T-helper 17 cell (primary cell): ENCODE measurements at regions not wholly inside any gene's neighbourhood (a gene's known extent, or its start where the extent isn't known, plus 50 kb on each side); places are given as distances from the start of the nearest gene placed in this dataset.

Experiments used
- ATAC-seq: fragments of 150-1000 bp; cut with Tn5 transposase; 2 replicates; pipeline ENCODE4 v1.10.0; 2021; ENCODE audit warnings: mild to moderate bottlenecking, moderate library complexity
- DNase-seq, 3 donors: peaks; one replicate each; pipeline versions ENCODE4 v3.0.0 to v3.0.0-alpha.2; 2020 to 2021
- H3K9me3 ChIP-seq: one replicate; pipeline ENCODE4 v1.7.0; 2013; ENCODE audit warnings: low read length, mild to moderate bottlenecking; ENCODE audit not compliant: control insufficient read depth, poor library complexity, severe bottlenecking
- H3K27ac Mint-ChIP-seq: one replicate; pipeline ENCODE4 v1.8.0; 2022; ENCODE audit warnings: mild to moderate bottlenecking, moderate library complexity, mixed read lengths
- H3K27me3 Mint-ChIP-seq: one replicate; pipeline ENCODE4 v1.8.0; 2022; ENCODE audit warnings: mixed read lengths
- H3K36me3 Mint-ChIP-seq: one replicate; pipeline ENCODE4 v1.8.0; 2022; ENCODE audit warnings: low read depth, mixed read lengths
- H3K4me1 Mint-ChIP-seq: one replicate; pipeline ENCODE4 v1.8.0; 2022; ENCODE audit warnings: mild to moderate bottlenecking, mixed read lengths
- H3K4me3 Mint-ChIP-seq: one replicate; pipeline ENCODE4 v1.8.0; 2022; ENCODE audit warnings: mild to moderate bottlenecking, moderate library complexity, mixed read lengths

DNA sequence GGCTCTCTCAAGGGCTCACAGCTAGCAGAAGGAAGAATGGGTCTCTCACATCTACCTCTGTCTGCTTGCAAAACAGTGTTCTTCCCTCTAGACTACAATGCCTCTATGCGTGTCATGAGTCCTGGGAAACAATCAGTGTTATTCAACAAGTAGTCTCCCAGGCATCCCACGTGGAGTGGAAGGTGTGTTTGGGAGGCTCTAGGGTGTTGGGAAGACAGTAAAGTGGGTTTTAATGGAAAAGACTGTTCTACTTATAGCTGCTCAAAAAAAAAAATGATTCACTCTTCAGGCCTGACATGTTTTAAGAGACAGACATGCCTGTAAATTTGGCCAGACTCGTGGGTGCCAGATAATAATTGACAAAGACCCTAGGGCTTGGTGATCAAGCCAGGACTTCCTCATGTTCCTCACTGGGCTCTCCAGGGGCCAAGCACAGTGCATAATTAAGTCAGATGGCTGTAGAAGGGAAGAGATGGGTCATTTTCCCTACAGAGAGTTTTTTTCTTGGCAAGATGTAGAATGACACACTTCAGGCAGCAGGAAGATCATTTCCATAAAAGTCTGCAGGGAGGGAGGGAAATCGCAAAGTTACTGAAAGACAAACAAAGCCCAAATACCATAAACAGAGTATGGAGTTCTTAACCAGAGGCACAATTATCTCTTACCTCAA, 246.4 kb downstream of the ACTL7B start:
- Mint-ChIP-seq H3K27me3 (no peaks in the 10 kb centered on the region), H3K27ac (no peak overlapping the region), H3K4me1 (no peaks in the 10 kb centered on the region), H3K4me3 (no peak overlapping the region), H3K36me3 (no peaks in the 10 kb centered on the region)
- no peak for DNase-seq
- H3K9me3 ChIP-seq: no peaks in the 10 kb centered on the region
- no peak for ATAC-seq

- Mint-ChIP-seq H3K27me3 (no peaks in the 10 kb centered on the region), H3K27ac (no peak overlapping the region), H3K4me3 (no peak overlapping the region), H3K4me1 (no peaks in the 10 kb centered on the region), H3K36me3 (no peaks in the 10 kb centered on the region)
- no peak for DNase-seq
- H3K9me3 ChIP-seq: no peaks in the 10 kb centered on the region
- ATAC-seq: no peak
Measured at GRCh38 chr9:108607607-108608006, 248.2 kb downstream of the ACTL7B start.

DNA sequence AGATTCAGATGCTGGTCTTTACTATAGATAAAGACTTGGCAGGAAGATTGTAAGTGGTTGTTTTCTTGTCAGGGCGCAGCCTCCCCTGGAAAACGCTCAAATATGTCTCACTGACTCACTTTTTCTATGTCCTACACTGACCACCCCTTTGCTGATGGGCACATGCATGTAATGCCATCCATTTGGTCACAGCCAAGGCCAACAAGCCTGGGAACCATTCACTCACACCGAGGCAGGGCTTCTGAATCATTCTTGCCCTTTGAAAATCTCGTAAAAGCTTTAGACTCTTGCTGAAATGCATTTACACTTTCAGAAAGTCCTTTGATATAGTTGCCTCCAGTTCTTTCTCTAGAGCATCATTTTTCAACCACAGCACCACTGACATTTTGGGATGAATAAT, 249.4 kb downstream of the ACTL7B start:
- H3K27me3 Mint-ChIP-seq: no peaks in the 10 kb centered on the region
- ATAC-seq (no peak), DNase-seq (no peak)

DNA sequence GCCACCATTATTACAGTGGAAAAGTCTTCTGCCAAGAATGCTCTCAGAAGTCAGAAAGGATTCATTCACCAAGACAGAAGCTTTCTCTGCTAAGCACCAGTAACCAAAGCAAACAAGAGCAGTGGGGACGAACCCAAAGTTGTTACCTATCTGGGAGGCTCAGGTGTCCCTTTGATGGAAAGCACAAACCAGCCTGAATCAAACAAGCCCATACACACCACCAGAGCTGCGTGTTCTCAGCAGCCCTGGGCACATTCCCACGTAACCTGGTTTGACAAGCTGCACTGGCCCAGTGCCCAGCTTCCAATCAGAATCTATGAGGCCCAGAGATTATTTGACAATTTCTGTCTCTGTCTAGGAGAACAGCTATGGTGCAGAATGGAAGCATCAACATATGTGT, 252.6 kb downstream of the ACTL7B start:
- Mint-ChIP-seq H3K27me3 (no peaks in the 10 kb centered on the region), H3K27ac (no peak overlapping the region), H3K4me1 (no peaks in the 10 kb centered on the region), H3K4me3 (no peak overlapping the region), H3K36me3 (no peaks in the 10 kb centered on the region)
- H3K9me3 ChIP-seq: no peaks in the 10 kb centered on the region
- no peak for DNase-seq
- ATAC-seq: no peak

More for the DNA sequence above, 249.4 kb downstream of the ACTL7B start:
- Mint-ChIP-seq H3K27ac (no peak overlapping the region), H3K4me1 (no peaks in the 10 kb centered on the region), H3K4me3 (no peak overlapping the region), H3K36me3 (no peaks in the 10 kb centered on the region)
- no peaks in the 10 kb centered on the region for H3K9me3 ChIP-seq

GRCh38 chr9:108600896-108601295, 254.9 kb downstream of the ACTL7B start:
- no peak overlapping the region for H3K4me3 Mint-ChIP-seq
- H3K27ac Mint-ChIP-seq: no peak overlapping the region
- no peaks in the 10 kb centered on the region for H3K27me3 Mint-ChIP-seq
- H3K9me3 ChIP-seq: no peaks in the 10 kb centered on the region
- H3K36me3 Mint-ChIP-seq: no peaks in the 10 kb centered on the region
- no peaks in the 10 kb centered on the region for H3K4me1 Mint-ChIP-seq
- no peak for ATAC-seq
- no peak for DNase-seq

DNA sequence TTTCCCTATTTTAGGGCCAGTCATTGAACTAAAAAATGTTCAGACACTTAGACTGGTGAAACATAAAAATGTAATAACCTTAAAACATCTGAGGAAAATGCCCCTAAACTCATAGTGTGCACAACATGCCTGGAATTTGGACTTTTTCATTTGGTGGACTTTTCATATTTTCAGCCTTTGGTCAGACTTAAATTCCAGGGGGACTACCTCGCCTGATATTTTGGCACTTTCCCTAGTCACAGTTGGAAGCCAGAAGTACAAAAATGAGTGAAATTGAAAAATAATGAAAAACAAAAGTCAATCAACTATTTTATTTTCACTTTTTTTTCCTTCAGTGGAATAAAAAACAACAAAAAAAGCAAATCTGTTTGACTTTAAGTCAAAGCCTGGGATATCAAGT, 256.2 kb downstream of the ACTL7B start:
- peaks cover 4% of the 10 kb centered on the region for H3K27me3 Mint-ChIP-seq
- H3K4me3 Mint-ChIP-seq: no peak overlapping the region
- H3K4me1 Mint-ChIP-seq: no peaks in the 10 kb centered on the region
- H3K27ac Mint-ChIP-seq: no peak overlapping the region
- no peaks in the 10 kb centered on the region for H3K9me3 ChIP-seq
- ATAC-seq (no peak), DNase-seq (no peak)
- no peaks in the 10 kb centered on the region for H3K36me3 Mint-ChIP-seq

GRCh38 chr9:108591121-108591520, 264.7 kb downstream of the ACTL7B start:
- no peaks in the 10 kb centered on the region for H3K36me3 Mint-ChIP-seq
- ATAC-seq (no peak), DNase-seq (no peak)
- no peak overlapping the region for H3K27ac Mint-ChIP-seq
- no peak overlapping the region for H3K4me3 Mint-ChIP-seq
- H3K27me3 Mint-ChIP-seq: peaks cover 4% of the 10 kb centered on the region
- no peaks in the 10 kb centered on the region for H3K4me1 Mint-ChIP-seq
- H3K9me3 ChIP-seq: no peaks in the 10 kb centered on the region

- H3K9me3 ChIP-seq: no peaks in the 10 kb centered on the region
- Mint-ChIP-seq H3K4me1 (no peaks in the 10 kb centered on the region), H3K36me3 (no peaks in the 10 kb centered on the region), H3K27me3 (no peaks in the 10 kb centered on the region), H3K4me3 (no peak overlapping the region), H3K27ac (no peak overlapping the region)
- ATAC-seq (no peak), DNase-seq (no peak)
Measured at GRCh38 chr9:108588246-108588645, 267.5 kb downstream of the ACTL7B start.

DNA sequence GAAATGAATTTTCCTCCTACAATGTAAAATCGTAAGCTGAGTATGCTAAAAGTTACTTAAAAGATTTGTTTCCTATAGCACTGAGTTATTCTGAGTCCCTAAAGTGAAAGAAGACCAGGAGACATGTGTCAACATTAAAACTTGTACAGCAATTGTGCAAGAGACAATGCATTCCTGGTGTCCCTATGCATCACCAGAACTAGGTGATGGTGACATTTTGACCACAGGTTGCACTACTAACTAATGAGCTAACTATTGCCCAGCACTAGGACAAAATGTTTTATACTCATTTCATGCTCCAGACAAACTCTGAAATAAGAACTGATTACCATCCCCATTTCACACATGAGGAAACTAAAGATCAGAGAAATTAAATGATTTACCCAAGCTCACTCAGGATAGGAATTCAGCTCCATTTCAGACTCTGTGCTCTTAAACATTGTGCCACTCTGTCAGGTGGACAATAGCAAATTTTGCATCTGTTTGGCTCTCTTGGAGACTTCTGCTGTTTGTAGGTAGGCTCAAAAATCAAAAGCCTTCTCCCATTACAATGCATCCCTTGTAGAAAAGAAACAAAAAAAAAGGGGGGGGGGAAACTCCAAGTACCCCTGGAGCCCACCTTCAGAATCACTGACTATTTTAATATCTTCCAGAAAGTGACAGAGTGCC, 269.2 kb downstream of the ACTL7B start:
- no peaks in the 10 kb centered on the region for H3K27me3 Mint-ChIP-seq
- H3K9me3 ChIP-seq: no peaks in the 10 kb centered on the region
- H3K36me3 Mint-ChIP-seq: no peaks in the 10 kb centered on the region
- no peak overlapping the region for H3K27ac Mint-ChIP-seq
- no peak for ATAC-seq
- H3K4me1 Mint-ChIP-seq: no peaks in the 10 kb centered on the region
- DNase-seq: no peak
- no peak overlapping the region for H3K4me3 Mint-ChIP-seq

DNA sequence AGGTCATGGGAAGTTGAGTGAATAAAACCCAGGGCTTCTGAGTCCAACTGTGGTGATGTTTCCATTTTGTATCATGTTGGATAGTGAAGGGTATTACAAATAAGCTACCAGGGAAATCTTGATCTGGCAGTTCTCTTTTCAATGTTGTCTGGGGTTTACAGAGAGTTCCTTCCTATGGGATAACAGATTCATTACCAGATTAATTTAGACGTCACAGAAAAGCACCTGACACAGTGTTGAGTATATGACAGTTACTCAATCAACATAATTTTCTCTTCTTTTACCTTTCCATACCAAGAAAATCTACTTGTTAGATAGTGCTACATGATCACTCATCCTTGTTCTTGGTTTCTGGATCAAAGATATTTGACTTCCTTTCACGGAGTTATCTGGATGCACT, 270.9 kb downstream of the ACTL7B start:
- no peaks in the 10 kb centered on the region for H3K36me3 Mint-ChIP-seq
- H3K4me3 Mint-ChIP-seq: no peak overlapping the region
- H3K27ac Mint-ChIP-seq: no peak overlapping the region
- ATAC-seq (no peak), DNase-seq (no peak)
- H3K27me3 Mint-ChIP-seq: no peaks in the 10 kb centered on the region
- no peaks in the 10 kb centered on the region for H3K9me3 ChIP-seq
- no peaks in the 10 kb centered on the region for H3K4me1 Mint-ChIP-seq

DNA sequence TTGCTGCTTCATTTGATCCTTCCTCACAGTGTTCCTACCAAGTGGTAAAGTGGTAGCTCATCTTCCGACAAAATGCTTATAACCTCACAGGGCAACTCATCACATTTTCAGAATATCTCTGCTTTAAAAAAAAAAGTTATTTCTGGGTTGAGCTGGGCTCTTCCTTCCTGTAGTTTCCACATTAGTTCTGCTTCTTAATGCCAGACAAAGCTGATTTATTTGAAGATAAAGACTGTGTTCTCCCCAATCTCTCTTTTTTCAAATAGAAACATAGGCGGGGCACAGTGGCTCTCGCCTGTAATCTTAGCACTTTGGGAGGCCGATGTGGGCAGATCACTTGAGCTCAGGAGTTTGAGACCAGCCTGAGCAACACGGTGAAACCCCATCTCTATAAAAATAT, 273.1 kb downstream of the ACTL7B start:
- H3K9me3 ChIP-seq: no peaks in the 10 kb centered on the region
- H3K4me1 Mint-ChIP-seq: no peaks in the 10 kb centered on the region
- no peak overlapping the region for H3K27ac Mint-ChIP-seq
- DNase-seq: no peak
- no peaks in the 10 kb centered on the region for H3K27me3 Mint-ChIP-seq
- no peak for ATAC-seq
- H3K36me3 Mint-ChIP-seq: no peaks in the 10 kb centered on the region
- no peak overlapping the region for H3K4me3 Mint-ChIP-seq

GRCh38 chr9:108579757-108580439, 275.9 kb downstream of the ACTL7B start:
- DNase-seq: no peak
- Mint-ChIP-seq H3K4me3 (no peak overlapping the region), H3K27ac (no peak overlapping the region), H3K36me3 (no peaks in the 10 kb centered on the region), H3K4me1 (no peaks in the 10 kb centered on the region), H3K27me3 (no peaks in the 10 kb centered on the region)
- no peaks in the 10 kb centered on the region for H3K9me3 ChIP-seq
- ATAC-seq: no peak

DNA sequence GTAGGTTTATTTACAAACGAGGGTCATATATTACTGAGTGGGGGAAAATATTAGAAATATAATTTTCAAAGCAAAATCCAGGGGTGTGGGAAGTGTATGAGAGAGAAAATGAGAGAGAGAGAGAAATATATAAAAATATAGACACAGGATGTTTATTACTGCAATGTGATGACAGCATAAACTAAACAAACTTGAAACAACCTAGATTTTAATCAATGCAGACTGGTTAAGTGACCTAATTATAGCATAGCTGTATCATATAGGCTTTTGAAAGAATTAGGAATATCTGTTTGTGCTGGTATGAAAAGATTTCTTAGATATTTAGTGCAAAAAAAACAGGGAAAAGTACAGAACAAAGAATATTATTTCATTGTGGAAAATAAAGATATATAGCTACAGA, 280.5 kb downstream of the ACTL7B start:
- Mint-ChIP-seq H3K4me3 (no peak overlapping the region), H3K36me3 (no peaks in the 10 kb centered on the region), H3K4me1 (no peaks in the 10 kb centered on the region), H3K27me3 (no peaks in the 10 kb centered on the region), H3K27ac (no peak overlapping the region)
- DNase-seq: no peak
- no peaks in the 10 kb centered on the region for H3K9me3 ChIP-seq
- no peak for ATAC-seq

- no peak overlapping the region for H3K4me3 Mint-ChIP-seq
- H3K36me3 Mint-ChIP-seq: no peaks in the 10 kb centered on the region
- no peaks in the 10 kb centered on the region for H3K9me3 ChIP-seq
- no peak for DNase-seq
- no peaks in the 10 kb centered on the region for H3K4me1 Mint-ChIP-seq
- H3K27me3 Mint-ChIP-seq: peaks cover 12% of the 10 kb centered on the region
- no peak overlapping the region for H3K27ac Mint-ChIP-seq
- ATAC-seq: no peak
Measured at GRCh38 chr9:108569624-108570023, 286.2 kb downstream of the ACTL7B start.
